H1 (cell line): ENCODE measurements at regions not wholly inside any gene's neighbourhood (a gene's known extent, or its start where the extent isn't known, plus 50 kb on each side); places are given as distances from the start of the nearest gene placed in this dataset.

Experiments used
- CHD1 ChIP-seq: IDR thresholded peaks from 2 replicates; pipeline ENCODE4 v1.6.1; 2012; ENCODE audit warnings: low read depth, low read length, improper control_type of control experiment
- CHD2 ChIP-seq: IDR thresholded peaks from 2 replicates; pipeline ENCODE4 v1.6.1; 2012; ENCODE audit warnings: low read length, improper control_type of control experiment
- GABPA ChIP-seq: IDR thresholded peaks from 2 replicates; pipeline ENCODE4 v1.6.1; 2011; ENCODE audit warnings: mild to moderate bottlenecking, low read length, moderate library complexity, borderline replicate concordance; ENCODE audit not compliant: insufficient read depth
- KDM1A ChIP-seq: fragments of 200-600, 300-600 bp; sonication (generic); IDR thresholded peaks from 2 replicates; pipeline ENCODE4 v1.7.1; 2016; ENCODE audit warnings: mild to moderate bottlenecking, low read length, borderline replicate concordance
- POU5F1 ChIP-seq: IDR thresholded peaks from 2 replicates; pipeline ENCODE4 v1.6.1; 2011; ENCODE audit warnings: low read depth, mild to moderate bottlenecking, low read length, moderate library complexity
- SIRT6 ChIP-seq: IDR thresholded peaks from one replicate; pipeline ENCODE4 v1.7.1; 2012; ENCODE audit warnings: low read length, inconsistent platforms
- SUZ12 ChIP-seq: fragments of 200-600 bp; sonication (generic); IDR thresholded peaks from 2 replicates; pipeline ENCODE4 v1.6.1; 2012; ENCODE audit warnings: mild to moderate bottlenecking, inconsistent platforms, low read length, moderate library complexity, mixed read lengths
- TF ChIP-seq, protein P1 (sequence below): fragments of 300-600 bp; sonication (generic); IDR thresholded peaks from 2 replicates; pipeline ENCODE4 v1.7.1; 2012; ENCODE audit warnings: low read length, moderate library complexity, mild to moderate bottlenecking, inconsistent platforms; ENCODE audit not compliant: insufficient replicate concordance
- TF ChIP-seq, protein P2 (sequence below): IDR thresholded peaks from 2 replicates; pipeline ENCODE4 v1.6.1; 2011; ENCODE audit warnings: low read length, improper control_type of control experiment

DNA sequence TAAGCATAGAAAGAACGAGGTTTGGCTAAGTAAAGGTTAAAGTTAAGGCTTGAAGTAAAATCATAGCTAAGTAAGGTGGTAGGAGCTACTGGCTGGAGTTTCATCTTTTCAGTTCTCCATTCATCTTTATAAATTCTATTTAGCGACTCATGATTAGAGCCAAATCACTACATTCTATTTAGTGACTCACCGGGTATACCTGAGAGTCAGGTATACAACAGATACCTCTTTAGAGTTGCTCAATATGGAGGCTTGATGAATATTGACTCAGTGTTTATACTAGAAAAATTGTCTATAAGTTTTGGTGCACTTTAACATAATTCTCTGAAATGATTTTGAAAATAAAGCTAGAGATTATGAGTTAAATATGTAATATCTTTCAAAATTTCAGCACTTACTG, 328.8 kb upstream of the GRM7 start (continued):
- TF ChIP-seq, protein P1, sequence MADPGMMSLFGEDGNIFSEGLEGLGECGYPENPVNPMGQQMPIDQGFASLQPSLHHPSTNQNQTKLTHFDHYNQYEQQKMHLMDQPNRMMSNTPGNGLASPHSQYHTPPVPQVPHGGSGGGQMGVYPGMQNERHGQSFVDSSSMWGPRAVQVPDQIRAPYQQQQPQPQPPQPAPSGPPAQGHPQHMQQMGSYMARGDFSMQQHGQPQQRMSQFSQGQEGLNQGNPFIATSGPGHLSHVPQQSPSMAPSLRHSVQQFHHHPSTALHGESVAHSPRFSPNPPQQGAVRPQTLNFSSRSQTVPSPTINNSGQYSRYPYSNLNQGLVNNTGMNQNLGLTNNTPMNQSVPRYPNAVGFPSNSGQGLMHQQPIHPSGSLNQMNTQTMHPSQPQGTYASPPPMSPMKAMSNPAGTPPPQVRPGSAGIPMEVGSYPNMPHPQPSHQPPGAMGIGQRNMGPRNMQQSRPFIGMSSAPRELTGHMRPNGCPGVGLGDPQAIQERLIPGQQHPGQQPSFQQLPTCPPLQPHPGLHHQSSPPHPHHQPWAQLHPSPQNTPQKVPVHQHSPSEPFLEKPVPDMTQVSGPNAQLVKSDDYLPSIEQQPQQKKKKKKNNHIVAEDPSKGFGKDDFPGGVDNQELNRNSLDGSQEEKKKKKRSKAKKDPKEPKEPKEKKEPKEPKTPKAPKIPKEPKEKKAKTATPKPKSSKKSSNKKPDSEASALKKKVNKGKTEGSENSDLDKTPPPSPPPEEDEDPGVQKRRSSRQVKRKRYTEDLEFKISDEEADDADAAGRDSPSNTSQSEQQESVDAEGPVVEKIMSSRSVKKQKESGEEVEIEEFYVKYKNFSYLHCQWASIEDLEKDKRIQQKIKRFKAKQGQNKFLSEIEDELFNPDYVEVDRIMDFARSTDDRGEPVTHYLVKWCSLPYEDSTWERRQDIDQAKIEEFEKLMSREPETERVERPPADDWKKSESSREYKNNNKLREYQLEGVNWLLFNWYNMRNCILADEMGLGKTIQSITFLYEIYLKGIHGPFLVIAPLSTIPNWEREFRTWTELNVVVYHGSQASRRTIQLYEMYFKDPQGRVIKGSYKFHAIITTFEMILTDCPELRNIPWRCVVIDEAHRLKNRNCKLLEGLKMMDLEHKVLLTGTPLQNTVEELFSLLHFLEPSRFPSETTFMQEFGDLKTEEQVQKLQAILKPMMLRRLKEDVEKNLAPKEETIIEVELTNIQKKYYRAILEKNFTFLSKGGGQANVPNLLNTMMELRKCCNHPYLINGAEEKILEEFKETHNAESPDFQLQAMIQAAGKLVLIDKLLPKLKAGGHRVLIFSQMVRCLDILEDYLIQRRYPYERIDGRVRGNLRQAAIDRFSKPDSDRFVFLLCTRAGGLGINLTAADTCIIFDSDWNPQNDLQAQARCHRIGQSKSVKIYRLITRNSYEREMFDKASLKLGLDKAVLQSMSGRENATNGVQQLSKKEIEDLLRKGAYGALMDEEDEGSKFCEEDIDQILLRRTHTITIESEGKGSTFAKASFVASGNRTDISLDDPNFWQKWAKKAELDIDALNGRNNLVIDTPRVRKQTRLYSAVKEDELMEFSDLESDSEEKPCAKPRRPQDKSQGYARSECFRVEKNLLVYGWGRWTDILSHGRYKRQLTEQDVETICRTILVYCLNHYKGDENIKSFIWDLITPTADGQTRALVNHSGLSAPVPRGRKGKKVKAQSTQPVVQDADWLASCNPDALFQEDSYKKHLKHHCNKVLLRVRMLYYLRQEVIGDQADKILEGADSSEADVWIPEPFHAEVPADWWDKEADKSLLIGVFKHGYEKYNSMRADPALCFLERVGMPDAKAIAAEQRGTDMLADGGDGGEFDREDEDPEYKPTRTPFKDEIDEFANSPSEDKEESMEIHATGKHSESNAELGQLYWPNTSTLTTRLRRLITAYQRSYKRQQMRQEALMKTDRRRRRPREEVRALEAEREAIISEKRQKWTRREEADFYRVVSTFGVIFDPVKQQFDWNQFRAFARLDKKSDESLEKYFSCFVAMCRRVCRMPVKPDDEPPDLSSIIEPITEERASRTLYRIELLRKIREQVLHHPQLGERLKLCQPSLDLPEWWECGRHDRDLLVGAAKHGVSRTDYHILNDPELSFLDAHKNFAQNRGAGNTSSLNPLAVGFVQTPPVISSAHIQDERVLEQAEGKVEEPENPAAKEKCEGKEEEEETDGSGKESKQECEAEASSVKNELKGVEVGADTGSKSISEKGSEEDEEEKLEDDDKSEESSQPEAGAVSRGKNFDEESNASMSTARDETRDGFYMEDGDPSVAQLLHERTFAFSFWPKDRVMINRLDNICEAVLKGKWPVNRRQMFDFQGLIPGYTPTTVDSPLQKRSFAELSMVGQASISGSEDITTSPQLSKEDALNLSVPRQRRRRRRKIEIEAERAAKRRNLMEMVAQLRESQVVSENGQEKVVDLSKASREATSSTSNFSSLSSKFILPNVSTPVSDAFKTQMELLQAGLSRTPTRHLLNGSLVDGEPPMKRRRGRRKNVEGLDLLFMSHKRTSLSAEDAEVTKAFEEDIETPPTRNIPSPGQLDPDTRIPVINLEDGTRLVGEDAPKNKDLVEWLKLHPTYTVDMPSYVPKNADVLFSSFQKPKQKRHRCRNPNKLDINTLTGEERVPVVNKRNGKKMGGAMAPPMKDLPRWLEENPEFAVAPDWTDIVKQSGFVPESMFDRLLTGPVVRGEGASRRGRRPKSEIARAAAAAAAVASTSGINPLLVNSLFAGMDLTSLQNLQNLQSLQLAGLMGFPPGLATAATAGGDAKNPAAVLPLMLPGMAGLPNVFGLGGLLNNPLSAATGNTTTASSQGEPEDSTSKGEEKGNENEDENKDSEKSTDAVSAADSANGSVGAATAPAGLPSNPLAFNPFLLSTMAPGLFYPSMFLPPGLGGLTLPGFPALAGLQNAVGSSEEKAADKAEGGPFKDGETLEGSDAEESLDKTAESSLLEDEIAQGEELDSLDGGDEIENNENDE = no peak
- TF ChIP-seq, protein P2, sequence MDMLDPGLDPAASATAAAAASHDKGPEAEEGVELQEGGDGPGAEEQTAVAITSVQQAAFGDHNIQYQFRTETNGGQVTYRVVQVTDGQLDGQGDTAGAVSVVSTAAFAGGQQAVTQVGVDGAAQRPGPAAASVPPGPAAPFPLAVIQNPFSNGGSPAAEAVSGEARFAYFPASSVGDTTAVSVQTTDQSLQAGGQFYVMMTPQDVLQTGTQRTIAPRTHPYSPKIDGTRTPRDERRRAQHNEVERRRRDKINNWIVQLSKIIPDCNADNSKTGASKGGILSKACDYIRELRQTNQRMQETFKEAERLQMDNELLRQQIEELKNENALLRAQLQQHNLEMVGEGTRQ = no peak
- TF ChIP-seq CHD1 = no peak
- TF ChIP-seq POU5F1 = no peak
- TF ChIP-seq CHD2 = no peak
- no peak for TF ChIP-seq KDM1A
- TF ChIP-seq SUZ12 = no peak
- TF ChIP-seq GABPA = no peak
- no peak for TF ChIP-seq SIRT6
